ENCODE measurements at regions not wholly inside any gene's neighbourhood (a gene's known extent, or its start where the extent isn't known, plus 50 kb on each side); places are given as distances from the start of the nearest gene placed in this dataset.
"Not testable (repeated sequence)": the region's sequence is repeated elsewhere in the genome, so short reads cannot be mapped to it uniquely, and the experiment has no call there.

- H3K79me2 ChIP-seq (ENCODE audit: control insufficient read depth, insufficient read depth, low read length): no peaks in the 10 kb centered on the region
- FAIRE-seq (no peak), DNase-seq (ENCODE audit: low read depth, low spot score) (no peak)
- no peaks in the 10 kb centered on the region for H3K36me3 ChIP-seq (ENCODE audit: control insufficient read depth in 2 of 2, extremely low read depth in 1 of 2, insufficient read depth in 2 of 2, low read length in 2 of 2)
- no peaks in the 10 kb centered on the region for H3K9me1 ChIP-seq (replicated peaks; ENCODE audit: control insufficient read depth, extremely low read depth, insufficient read depth, low read length)
- no TSS peak for BruUV-seq (replicated peaks)
- no peaks in the 10 kb centered on the region for H3K4me1 ChIP-seq (ENCODE audit: control insufficient read depth, extremely low read depth, insufficient read depth, low read length)
- H4K20me1 ChIP-seq (replicated peaks; ENCODE audit: control insufficient read depth, extremely low read depth, insufficient read depth, low read length): no peaks in the 10 kb centered on the region
- no peak overlapping the region for H3K27ac ChIP-seq (ENCODE audit: insufficient read depth, low read depth, low read length)
- H3K27me3 ChIP-seq (ENCODE audit: control insufficient read depth in 2 of 2, insufficient read depth in 2 of 2, low read length in 2 of 2): peaks cover 2 to 3% of the 10 kb centered on the region in 2 experiments
- TF ChIP-seq MYC (IDR thresholded peaks at IDR 0.05; ENCODE audit: low read depth, low read length): no peak
- no peak for TF ChIP-seq EZH2 (IDR thresholded peaks at IDR 0.05; ENCODE audit: borderline replicate concordance, low read depth, low read length, severe bottlenecking)
- no peak for TF ChIP-seq POLR2A (IDR thresholded peaks at IDR 0.05; ENCODE audit: low read depth, low read length)
- TF ChIP-seq JUN (IDR thresholded peaks at IDR 0.05; ENCODE audit: borderline replicate concordance, insufficient read depth, insufficient read length, low read depth): no peak
- no peak for TF ChIP-seq POLR2AphosphoS5 (IDR thresholded peaks at IDR 0.05; ENCODE audit: insufficient read depth, low read depth, low read length)
- no peak for TF ChIP-seq FOS (IDR thresholded peaks at IDR 0.05; ENCODE audit: borderline replicate concordance, insufficient read depth, low read length)
- no peak for TF ChIP-seq MAX (IDR thresholded peaks at IDR 0.05; ENCODE audit: insufficient read depth, insufficient read length)
- TF ChIP-seq CTCF (IDR thresholded peaks at IDR 0.05; ENCODE audit: extremely low read depth in 1 of 2, insufficient read depth in 1 of 2, low read depth in 1 of 2, low read length in 2 of 2): no peak
- no peak for TF ChIP-seq GATA2 (IDR thresholded peaks at IDR 0.05; ENCODE audit: insufficient read depth, insufficient read length, low read depth, low read length)
- intact Hi-C loops (cut with micrococcal nuclease): no loop called here
- ChIA-PET CTCF (no interaction called here), POLR2A (no interaction called here)
- no peak overlapping the region for H3K4me3 ChIP-seq (replicated peaks in 1 of 3; ENCODE audit: insufficient read depth in 1 of 3, low read depth in 1 of 3, low read length in 3 of 3)
- H2AFZ ChIP-seq (ENCODE audit: low read depth, low read length): no peak overlapping the region
- H3K9me3 ChIP-seq (replicated peaks; ENCODE audit: control insufficient read depth, insufficient read depth, low read length): no peaks in the 10 kb centered on the region
- H3K4me2 ChIP-seq (ENCODE audit: insufficient read depth, low read length): no peak overlapping the region
- no peak overlapping the region for H3K9ac ChIP-seq (replicated peaks; ENCODE audit: extremely low read depth, insufficient read depth, low read length)
- dilution Hi-C loops (cut with MboI; ENCODE audit: extremely low pct_ligation_motif_present, low sequenced_read_pairs): no loop called here
Measured at GRCh38 chr15:28783466-28783865, 65.0 kb downstream of the GOLGA6L7 start.

GRCh38 chr15:28778397-28778796, 66.2 kb upstream of the GOLGA8M start:
- H2AFZ ChIP-seq (ENCODE audit: low read depth, low read length); H3K27ac ChIP-seq (ENCODE audit: insufficient read depth, low read depth, low read length); dilution Hi-C loops (cut with MboI; ENCODE audit: extremely low pct_ligation_motif_present, low sequenced_read_pairs); H3K4me1 ChIP-seq (ENCODE audit: control insufficient read depth, extremely low read depth, insufficient read depth, low read length); H3K36me3 ChIP-seq (ENCODE audit: control insufficient read depth in 2 of 2, extremely low read depth in 1 of 2, insufficient read depth in 2 of 2, low read length in 2 of 2); H4K20me1 ChIP-seq (replicated peaks; ENCODE audit: control insufficient read depth, extremely low read depth, insufficient read depth, low read length); H3K9me3 ChIP-seq (replicated peaks; ENCODE audit: control insufficient read depth, insufficient read depth, low read length); H3K4me2 ChIP-seq (ENCODE audit: insufficient read depth, low read length); CTCF ChIA-PET; H3K9me1 ChIP-seq (replicated peaks; ENCODE audit: control insufficient read depth, extremely low read depth, insufficient read depth, low read length); H3K27me3 ChIP-seq (ENCODE audit: control insufficient read depth in 2 of 2, insufficient read depth in 2 of 2, low read length in 2 of 2); BruUV-seq (replicated peaks); DNase-seq (ENCODE audit: low read depth, low spot score); H3K9ac ChIP-seq (replicated peaks; ENCODE audit: extremely low read depth, insufficient read depth, low read length); FAIRE-seq; intact Hi-C loops (cut with micrococcal nuclease); POLR2A ChIA-PET; H3K79me2 ChIP-seq (ENCODE audit: control insufficient read depth, insufficient read depth, low read length); H3K4me3 ChIP-seq (replicated peaks in 1 of 3; ENCODE audit: insufficient read depth in 1 of 3, low read depth in 1 of 3, low read length in 3 of 3): not testable (repeated sequence)

- H3K9ac ChIP-seq (replicated peaks; ENCODE audit: extremely low read depth, insufficient read depth, low read length); intact Hi-C loops (cut with micrococcal nuclease); H4K20me1 ChIP-seq (replicated peaks; ENCODE audit: control insufficient read depth, extremely low read depth, insufficient read depth, low read length); H3K27me3 ChIP-seq (ENCODE audit: control insufficient read depth in 2 of 2, insufficient read depth in 2 of 2, low read length in 2 of 2); FAIRE-seq; POLR2A ChIA-PET; H3K36me3 ChIP-seq (ENCODE audit: control insufficient read depth in 2 of 2, extremely low read depth in 1 of 2, insufficient read depth in 2 of 2, low read length in 2 of 2); H3K9me3 ChIP-seq (replicated peaks; ENCODE audit: control insufficient read depth, insufficient read depth, low read length); H3K4me1 ChIP-seq (ENCODE audit: control insufficient read depth, extremely low read depth, insufficient read depth, low read length); dilution Hi-C loops (cut with MboI; ENCODE audit: extremely low pct_ligation_motif_present, low sequenced_read_pairs); H2AFZ ChIP-seq (ENCODE audit: low read depth, low read length); H3K79me2 ChIP-seq (ENCODE audit: control insufficient read depth, insufficient read depth, low read length); H3K4me2 ChIP-seq (ENCODE audit: insufficient read depth, low read length); DNase-seq (ENCODE audit: low read depth, low spot score); CTCF ChIA-PET; H3K4me3 ChIP-seq (replicated peaks in 1 of 3; ENCODE audit: insufficient read depth in 1 of 3, low read depth in 1 of 3, low read length in 3 of 3); H3K27ac ChIP-seq (ENCODE audit: insufficient read depth, low read depth, low read length); BruUV-seq (replicated peaks); H3K9me1 ChIP-seq (replicated peaks; ENCODE audit: control insufficient read depth, extremely low read depth, insufficient read depth, low read length): not testable (repeated sequence)
Measured at GRCh38 chr15:28772857-28773256, 60.6 kb upstream of the GOLGA8M start.
